GM13976 (cell line): ENCODE measurements at regions not wholly inside any gene's neighbourhood (a gene's known extent, or its start where the extent isn't known, plus 50 kb on each side); places are given as distances from the start of the nearest gene placed in this dataset.

Source experiments
- DNase-seq: peaks from one replicate; pipeline ENCODE4 v3.0.0; 2012; ENCODE audit warnings: low spot score
- in situ Hi-C: fragments of 300-500 bp; cut with MboI; formaldehyde crosslinking; loops from one replicate; pipeline ENCODE4 v1.12.0; 2022; ENCODE audit warnings: low sequenced_read_pairs, mixed read lengths, inconsistent platforms; ENCODE audit not compliant: unreplicated experiment
- TF ChIP-seq, protein P1 (sequence below): IDR thresholded peaks from 2 replicates; pipeline ENCODE4 v1.5.1; 2012; ENCODE audit warnings: borderline replicate concordance, mild to moderate bottlenecking; ENCODE audit not compliant: insufficient read depth; ENCODE audit errors: extremely low read depth, missing control alignments, control extremely low read depth

DNA sequence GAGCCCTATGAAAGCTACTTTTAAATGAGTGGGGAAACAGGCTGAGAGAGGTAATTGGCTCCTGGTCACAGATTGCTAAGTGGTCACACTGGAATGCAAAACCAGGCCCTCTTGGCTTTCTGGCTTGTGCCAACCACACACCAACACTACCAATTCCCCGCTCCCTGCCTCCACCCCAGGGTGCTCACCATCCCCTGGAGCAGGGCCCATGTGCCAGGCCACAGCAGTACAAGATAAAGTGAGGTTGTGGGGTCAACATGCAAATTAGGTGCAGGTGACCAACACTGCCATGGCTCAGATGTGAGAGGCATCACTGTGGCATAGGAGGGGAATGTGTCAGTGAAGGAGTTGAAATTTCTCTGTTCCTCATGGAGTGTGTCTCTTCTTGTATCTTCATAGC, 312.5 kb downstream of the MYCN start:
- in situ Hi-C loops: no loop called here
- TF ChIP-seq, protein P1, sequence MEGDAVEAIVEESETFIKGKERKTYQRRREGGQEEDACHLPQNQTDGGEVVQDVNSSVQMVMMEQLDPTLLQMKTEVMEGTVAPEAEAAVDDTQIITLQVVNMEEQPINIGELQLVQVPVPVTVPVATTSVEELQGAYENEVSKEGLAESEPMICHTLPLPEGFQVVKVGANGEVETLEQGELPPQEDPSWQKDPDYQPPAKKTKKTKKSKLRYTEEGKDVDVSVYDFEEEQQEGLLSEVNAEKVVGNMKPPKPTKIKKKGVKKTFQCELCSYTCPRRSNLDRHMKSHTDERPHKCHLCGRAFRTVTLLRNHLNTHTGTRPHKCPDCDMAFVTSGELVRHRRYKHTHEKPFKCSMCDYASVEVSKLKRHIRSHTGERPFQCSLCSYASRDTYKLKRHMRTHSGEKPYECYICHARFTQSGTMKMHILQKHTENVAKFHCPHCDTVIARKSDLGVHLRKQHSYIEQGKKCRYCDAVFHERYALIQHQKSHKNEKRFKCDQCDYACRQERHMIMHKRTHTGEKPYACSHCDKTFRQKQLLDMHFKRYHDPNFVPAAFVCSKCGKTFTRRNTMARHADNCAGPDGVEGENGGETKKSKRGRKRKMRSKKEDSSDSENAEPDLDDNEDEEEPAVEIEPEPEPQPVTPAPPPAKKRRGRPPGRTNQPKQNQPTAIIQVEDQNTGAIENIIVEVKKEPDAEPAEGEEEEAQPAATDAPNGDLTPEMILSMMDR: no peak
- DNase-seq: no peak

DNA sequence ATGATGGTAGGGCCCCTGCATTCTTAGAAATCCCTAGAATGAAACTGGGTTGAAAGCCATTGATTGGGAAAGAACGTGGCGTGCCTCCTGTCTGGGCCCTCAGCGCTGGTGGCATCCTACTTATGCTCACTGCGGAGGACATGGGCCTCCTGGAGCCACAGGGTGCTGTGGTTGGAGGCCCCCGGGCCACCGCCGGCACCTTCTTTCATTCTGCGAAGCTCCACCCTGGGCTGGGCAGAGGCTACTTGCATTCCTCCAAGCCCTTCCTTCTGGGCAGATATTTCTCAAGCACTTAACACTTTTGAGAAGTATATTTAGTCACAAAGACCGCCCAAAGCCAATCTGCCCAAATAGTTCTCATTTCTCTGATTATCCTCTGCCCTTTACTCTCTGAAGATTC, 311.9 kb downstream of the MYCN start:
- in situ Hi-C loops: no loop called here

DNA sequence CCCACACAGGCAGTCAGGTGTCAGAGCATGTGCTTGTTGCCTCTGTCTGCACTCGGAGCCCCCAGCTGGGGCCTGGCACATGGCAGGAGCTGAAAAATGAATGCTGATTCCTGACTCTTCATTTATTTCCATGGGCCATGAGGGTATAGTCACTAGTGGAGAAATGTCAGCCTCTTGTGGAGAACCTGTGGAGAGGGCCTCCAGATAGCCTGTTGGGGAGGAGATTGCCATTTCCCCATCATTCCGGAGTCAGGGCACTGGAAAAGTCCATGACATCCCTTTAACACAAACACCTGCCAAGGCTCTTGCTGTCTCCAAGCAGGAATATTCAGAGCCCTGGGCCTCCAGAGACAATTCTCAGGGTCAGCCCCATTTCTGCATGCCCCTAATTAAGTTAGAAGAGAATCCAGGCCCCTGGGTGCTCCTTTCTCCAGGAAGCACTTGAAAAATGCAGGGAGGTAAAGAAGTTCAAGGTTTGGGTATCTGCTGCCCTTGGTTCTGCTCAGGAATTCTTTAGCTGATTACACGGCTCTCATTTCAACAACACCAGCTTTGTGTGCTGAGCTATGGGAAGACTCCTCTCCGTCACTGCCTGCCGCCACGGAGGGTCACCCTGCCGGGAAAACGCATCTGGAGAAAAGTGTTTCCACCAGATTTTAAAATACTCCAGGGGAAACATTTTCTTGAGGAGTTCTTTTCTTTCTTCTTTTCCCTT, 311.3 kb downstream of the MYCN start:
- TF ChIP-seq, protein P1: no peak
- DNase-seq: no peak
- in situ Hi-C loops: no loop called here

More for the DNA sequence above, 311.9 kb downstream of the MYCN start:
- no peak for DNase-seq
- TF ChIP-seq, protein P1: no peak

DNA sequence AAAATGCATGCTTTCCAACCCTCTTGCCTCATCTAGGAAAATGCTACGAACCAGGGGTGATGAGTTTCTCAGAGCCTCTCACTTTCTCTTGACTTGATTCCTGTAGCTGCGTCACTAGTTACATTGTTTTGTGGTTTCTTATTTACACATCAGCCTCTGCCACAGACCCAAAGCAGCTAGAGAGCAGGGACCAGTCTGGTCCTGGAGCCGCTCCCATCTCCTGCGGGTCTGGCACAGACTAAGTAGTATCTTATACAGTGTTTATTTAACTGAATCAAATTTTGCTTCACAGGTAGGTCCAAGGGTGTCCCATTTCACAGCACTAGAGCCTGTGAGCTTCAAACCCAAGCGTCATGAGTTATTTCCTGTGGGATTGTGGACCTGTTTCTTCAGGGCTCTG, 310.5 kb downstream of the MYCN start:
- TF ChIP-seq, protein P1: no peak
- no peak for DNase-seq
- in situ Hi-C loops: no loop called here

DNA sequence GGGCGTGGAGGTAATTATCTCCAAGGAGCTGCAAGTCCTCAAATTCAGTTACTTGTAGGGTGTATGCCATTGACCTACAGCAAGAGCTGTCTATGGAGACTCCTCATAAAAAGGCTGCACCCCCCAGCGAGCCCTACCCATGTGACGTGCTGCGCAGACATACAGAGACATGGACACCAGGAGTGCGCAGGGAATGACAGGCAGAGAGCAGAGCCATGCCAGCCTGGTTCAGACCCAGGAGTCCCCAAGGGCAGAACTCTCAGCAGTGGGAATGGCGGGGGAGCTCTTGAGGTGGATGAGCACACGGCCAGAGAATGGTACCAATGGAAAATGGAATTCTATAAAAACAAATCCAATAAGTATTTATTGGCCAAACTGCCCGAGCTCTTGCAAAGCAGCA, 310.1 kb downstream of the MYCN start:
- in situ Hi-C loops: no loop called here
- no peak for DNase-seq
- TF ChIP-seq, protein P1: no peak

DNA sequence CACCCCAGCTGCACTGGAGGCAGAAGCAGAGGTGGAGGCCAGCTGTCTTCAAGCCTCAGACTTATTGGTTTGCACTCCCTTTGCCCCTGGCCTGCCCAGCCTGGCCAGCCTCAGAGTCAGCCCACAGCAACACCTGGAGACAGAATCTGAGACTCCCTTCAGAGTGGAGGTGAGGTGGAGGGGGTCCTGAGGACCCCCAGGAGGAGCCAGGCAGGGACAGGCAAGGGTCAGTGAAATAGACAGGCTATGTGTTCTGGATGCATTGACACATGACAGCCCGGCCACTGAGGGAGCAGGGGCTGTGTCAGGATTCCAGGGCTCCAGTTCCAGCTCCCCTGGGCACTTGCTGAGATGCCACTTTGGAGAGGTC, 309.7 kb downstream of the MYCN start:
- TF ChIP-seq, protein P1: no peak
- in situ Hi-C loops: no loop called here
- DNase-seq: no peak
